SU-DHL-6 (cell line): ENCODE measurements at regions not wholly inside any gene's neighbourhood (a gene's known extent, or its start where the extent isn't known, plus 50 kb on each side); places are given as distances from the start of the nearest gene placed in this dataset.

Source experiments
- H2AFZ ChIP-seq: fragments of 200-600 bp; sonication (generic); 2 replicates; pipeline ENCODE4 v1.6.1; 2014; ENCODE audit warnings: low read depth, mild to moderate bottlenecking, moderate library complexity, mixed read lengths, antibody characterized with exemption, low read length; ENCODE audit not compliant: severe bottlenecking
- H3F3A ChIP-seq: fragments of 200-600 bp; shearing (Covaris generic); 2 replicates; pipeline ENCODE4 v1.6.0; 2016; ENCODE audit warnings: antibody characterized with exemption, mild to moderate bottlenecking; ENCODE audit not compliant: insufficient read depth
- H3K27ac ChIP-seq: fragments of 200-600 bp; sonication (generic); 2 replicates; pipeline ENCODE4 v1.5.1; 2016; ENCODE audit warnings: low read depth, mild to moderate bottlenecking, low read length, moderate library complexity, mixed read lengths
- H3K27me3 ChIP-seq: fragments of 200-600 bp; sonication (generic), shearing (Covaris generic); 2 replicates; pipeline ENCODE4 v1.6.0; 2014; ENCODE audit warnings: mild to moderate bottlenecking, low read length
- H3K36me3 ChIP-seq: fragments of 200-600 bp; sonication (generic); 2 replicates; pipeline ENCODE4 v1.6.1; 2014; ENCODE audit warnings: mild to moderate bottlenecking, low read length, mixed read lengths
- H3K4me2 ChIP-seq: fragments of 300-600, 200-600 bp; shearing (Covaris generic), sonication (generic); 2 replicates; pipeline ENCODE4 v1.6.0; 2014; ENCODE audit warnings: low read length, low read depth, mild to moderate bottlenecking; ENCODE audit not compliant: poor library complexity, severe bottlenecking
- H3K4me3 ChIP-seq: fragments of 200-600 bp; sonication (generic); 2 replicates; pipeline ENCODE4 v1.5.1; 2014; ENCODE audit warnings: antibody characterized with exemption, low read length, mild to moderate bottlenecking, mixed read lengths; ENCODE audit not compliant: insufficient read depth, poor library complexity, severe bottlenecking
- H3K79me2 ChIP-seq: fragments of 200-600 bp; sonication (generic); 2 replicates; pipeline ENCODE4 v1.6.1; 2014; ENCODE audit warnings: mild to moderate bottlenecking, low read length, moderate library complexity; ENCODE audit not compliant: insufficient read depth
- H3K9ac ChIP-seq: fragments of 200-600 bp; sonication (generic); 2 replicates; pipeline ENCODE4 v1.7.0; 2014; ENCODE audit warnings: mild to moderate bottlenecking, low read length
- H3K9me2 ChIP-seq: fragments of 200-600 bp; sonication (generic); replicated peaks from 2 replicates; pipeline ENCODE4 v1.6.1; 2014; ENCODE audit warnings: low read length; ENCODE audit not compliant: insufficient read depth
- H3K9me3 ChIP-seq: fragments of 200-600 bp; sonication (generic); 2 replicates; pipeline ENCODE4 v1.6.1; 2014; ENCODE audit warnings: low read length, mixed read lengths; ENCODE audit not compliant: insufficient read depth
- H4K20me1 ChIP-seq: fragments of 200-600 bp; sonication (generic); 2 replicates; pipeline ENCODE4 v1.6.1; 2014; ENCODE audit warnings: low read depth, mild to moderate bottlenecking, antibody characterized with exemption, low read length, moderate library complexity, mixed read lengths
- EZH2phosphoT487 ChIP-seq: fragments of 200-600 bp; sonication (generic), shearing (Covaris generic); conservative IDR thresholded peaks from 2 replicates; pipeline ENCODE4 v1.6.1; 2018; ENCODE audit warnings: mild to moderate bottlenecking, antibody characterized with exemption, low read length, moderate library complexity, mixed read lengths
- TF ChIP-seq, protein P1 (sequence below): fragments of 200-600 bp; sonication (generic); IDR thresholded peaks from one replicate; pipeline ENCODE4 v1.5.1; 2017; ENCODE audit warnings: antibody characterized with exemption, mild to moderate bottlenecking, low read length, moderate library complexity; ENCODE audit not compliant: insufficient read depth, poor library complexity, severe bottlenecking

- no peak overlapping the region for H3K27ac ChIP-seq
- no peaks in the 10 kb centered on the region for H4K20me1 ChIP-seq
- H3K36me3 ChIP-seq: no peaks in the 10 kb centered on the region
- H3K9me3 ChIP-seq: no peaks in the 10 kb centered on the region
- H2AFZ ChIP-seq: no peak overlapping the region
- no peak overlapping the region for H3K9ac ChIP-seq
- no peaks in the 10 kb centered on the region for H3K27me3 ChIP-seq
- no peak overlapping the region for H3K4me3 ChIP-seq
- no peaks in the 10 kb centered on the region for H3K79me2 ChIP-seq
- no peaks in the 10 kb centered on the region for H3K9me2 ChIP-seq
- no peaks in the 10 kb centered on the region for H3F3A ChIP-seq
- no peak for TF ChIP-seq EZH2phosphoT487
- TF ChIP-seq, protein P1, sequence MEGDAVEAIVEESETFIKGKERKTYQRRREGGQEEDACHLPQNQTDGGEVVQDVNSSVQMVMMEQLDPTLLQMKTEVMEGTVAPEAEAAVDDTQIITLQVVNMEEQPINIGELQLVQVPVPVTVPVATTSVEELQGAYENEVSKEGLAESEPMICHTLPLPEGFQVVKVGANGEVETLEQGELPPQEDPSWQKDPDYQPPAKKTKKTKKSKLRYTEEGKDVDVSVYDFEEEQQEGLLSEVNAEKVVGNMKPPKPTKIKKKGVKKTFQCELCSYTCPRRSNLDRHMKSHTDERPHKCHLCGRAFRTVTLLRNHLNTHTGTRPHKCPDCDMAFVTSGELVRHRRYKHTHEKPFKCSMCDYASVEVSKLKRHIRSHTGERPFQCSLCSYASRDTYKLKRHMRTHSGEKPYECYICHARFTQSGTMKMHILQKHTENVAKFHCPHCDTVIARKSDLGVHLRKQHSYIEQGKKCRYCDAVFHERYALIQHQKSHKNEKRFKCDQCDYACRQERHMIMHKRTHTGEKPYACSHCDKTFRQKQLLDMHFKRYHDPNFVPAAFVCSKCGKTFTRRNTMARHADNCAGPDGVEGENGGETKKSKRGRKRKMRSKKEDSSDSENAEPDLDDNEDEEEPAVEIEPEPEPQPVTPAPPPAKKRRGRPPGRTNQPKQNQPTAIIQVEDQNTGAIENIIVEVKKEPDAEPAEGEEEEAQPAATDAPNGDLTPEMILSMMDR: no peak
- H3K4me2 ChIP-seq: no peak overlapping the region
Observed at GRCh38 chr18:72207280-72207679, 336.9 kb downstream of the CBLN2 start.

DNA sequence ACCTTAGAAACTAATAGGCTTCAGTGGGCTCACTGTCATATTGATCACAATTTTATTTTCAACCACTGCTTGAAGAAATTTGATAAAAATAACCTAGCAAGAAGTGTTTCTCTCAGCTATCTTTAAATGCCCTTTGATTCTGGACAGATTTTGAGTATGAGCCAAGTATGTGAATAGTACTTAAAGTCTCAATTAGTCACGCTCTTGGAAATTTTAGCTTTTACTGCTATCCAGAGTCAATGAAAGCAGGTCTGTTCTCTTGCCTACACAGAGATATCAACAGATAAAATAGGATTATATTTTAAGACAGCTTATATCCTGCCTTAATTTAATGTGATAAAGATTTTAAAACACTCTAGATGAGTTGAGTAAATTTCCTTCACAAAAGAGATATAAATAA lies 337.3 kb downstream of the CBLN2 start:
- Histone ChIP-seq H3K36me3 (no peaks in the 10 kb centered on the region), H3K27ac (no peak overlapping the region), H2AFZ (no peak overlapping the region), H3K9ac (no peak overlapping the region), H3K9me3 (no peaks in the 10 kb centered on the region), H3F3A (no peaks in the 10 kb centered on the region), H3K79me2 (no peaks in the 10 kb centered on the region), H3K27me3 (no peaks in the 10 kb centered on the region), H3K4me3 (no peak overlapping the region), H3K9me2 (no peaks in the 10 kb centered on the region), H4K20me1 (no peaks in the 10 kb centered on the region), H3K4me2 (no peak overlapping the region)
- no peak for TF ChIP-seq EZH2phosphoT487
- TF ChIP-seq, protein P1: no peak

- TF ChIP-seq EZH2phosphoT487: no peak
- TF ChIP-seq, protein P1: no peak
- no peak overlapping the region for H3K9ac ChIP-seq
- peak overlapping the region; percentile 52 for H3K4me2 ChIP-seq
- no peaks in the 10 kb centered on the region for H3F3A ChIP-seq
- H3K79me2 ChIP-seq: no peaks in the 10 kb centered on the region
- H3K9me2 ChIP-seq: no peaks in the 10 kb centered on the region
- no peak overlapping the region for H3K4me3 ChIP-seq
- H3K27ac ChIP-seq: no peak overlapping the region
- no peaks in the 10 kb centered on the region for H3K36me3 ChIP-seq
- peak overlapping the region; percentile 38 for H2AFZ ChIP-seq
- no peaks in the 10 kb centered on the region for H4K20me1 ChIP-seq
- no peaks in the 10 kb centered on the region for H3K27me3 ChIP-seq
- H3K9me3 ChIP-seq: no peaks in the 10 kb centered on the region
Observed at GRCh38 chr18:72201032-72201431, 343.1 kb downstream of the CBLN2 start.
